Endothelial cell of umbilical vein (primary cell): ENCODE measurements at regions not wholly inside any gene's neighbourhood (a gene's known extent, or its start where the extent isn't known, plus 50 kb on each side); places are given as distances from the start of the nearest gene placed in this dataset.
A peak's percentile ranks its signal among the peaks of the same experiment; 100 is the strongest.

Experiments used
- EZH2 ChIP-seq: IDR thresholded peaks from 2 replicates; pipeline ENCODE4 v1.6.1; 2012; ENCODE audit warnings: borderline replicate concordance, low read depth, mild to moderate bottlenecking, moderate library complexity, low read length, inconsistent platforms; ENCODE audit not compliant: severe bottlenecking
- FOS ChIP-seq: IDR thresholded peaks from 2 replicates; pipeline ENCODE4 v1.6.1; 2011; ENCODE audit warnings: mild to moderate bottlenecking, low read length, moderate library complexity, borderline replicate concordance; ENCODE audit not compliant: insufficient read depth

DNA sequence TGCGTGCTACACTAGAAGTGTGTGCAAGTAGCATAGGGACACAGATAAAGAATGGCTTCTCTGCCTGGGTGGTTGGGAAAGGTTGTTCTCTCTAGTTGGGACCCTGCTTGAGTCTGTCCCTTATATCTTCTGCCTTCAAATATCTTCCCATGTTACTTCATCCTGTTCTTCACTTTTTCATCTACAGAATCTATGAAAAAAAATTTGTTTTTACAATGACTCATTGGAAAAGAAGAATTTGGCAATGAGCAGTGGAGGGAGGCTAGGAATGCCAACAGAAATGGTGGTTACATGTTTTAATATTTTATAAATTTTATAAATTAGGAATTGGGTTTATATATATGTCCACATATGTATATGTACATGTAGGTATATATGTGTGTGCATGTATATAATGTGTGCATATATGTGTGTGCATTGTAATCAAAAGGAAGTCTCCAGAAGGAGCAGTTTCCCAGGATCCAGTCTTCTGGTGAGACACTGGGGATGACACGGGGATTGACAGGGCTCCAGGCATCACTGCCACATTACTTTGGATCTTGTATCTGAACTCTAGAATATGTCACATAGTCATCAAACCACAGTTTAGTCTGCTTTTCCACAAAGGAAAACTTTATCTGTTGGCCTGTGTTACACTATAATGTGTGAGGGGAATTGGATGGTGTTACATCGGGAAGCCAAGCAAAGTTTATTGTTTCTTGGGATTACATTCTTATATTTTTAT is 75.3 kb upstream of the RIPOR2 start:
- TF ChIP-seq EZH2 = no peak
- TF ChIP-seq FOS = peak; percentile 39
